ENCODE measurements at regions not wholly inside any gene's neighbourhood (a gene's known extent, or its start where the extent isn't known, plus 50 kb on each side); places are given as distances from the start of the nearest gene placed in this dataset.

GRCh38 chr3:27565201-27565852, 81.1 kb upstream of the SLC4A7 start:
- ChIA-PET CTCF (interaction anchor here (1.0 kb wide), 1 partner anchor 10 kb away, joined by 3 read pairs; no protein-coding TSS in a partner anchor), POLR2A (no interaction called here)
- H3K4me1 Mint-ChIP-seq (ENCODE audit: low read depth), result no peaks in the 10 kb centered on the region
- intact Hi-C loops (cut with micrococcal nuclease), result no loop called here
- no peaks in the 10 kb centered on the region for H3K27me3 Mint-ChIP-seq
- TF ChIP-seq CTCF (IDR thresholded peaks at IDR 0.05), result no peak
- no peak overlapping the region for H3K4me3 Mint-ChIP-seq
- H3K27ac Mint-ChIP-seq, result no peak overlapping the region
- DNase-seq, result no peak
- no peaks in the 10 kb centered on the region for H3K9me3 Mint-ChIP-seq
- no peak for ATAC-seq
- no peaks in the 10 kb centered on the region for H3K36me3 Mint-ChIP-seq (ENCODE audit: low read depth)

GRCh38 chr3:27561576-27561975, 77.4 kb upstream of the SLC4A7 start:
- ATAC-seq (no peak), DNase-seq (no peak)
- H3K36me3 Mint-ChIP-seq (ENCODE audit: low read depth), result no peaks in the 10 kb centered on the region
- no peak overlapping the region for H3K4me3 Mint-ChIP-seq
- no peak for TF ChIP-seq CTCF (IDR thresholded peaks at IDR 0.05)
- no peak overlapping the region for H3K27ac Mint-ChIP-seq
- no peaks in the 10 kb centered on the region for H3K9me3 Mint-ChIP-seq
- no peaks in the 10 kb centered on the region for H3K4me1 Mint-ChIP-seq (ENCODE audit: low read depth)
- ChIA-PET POLR2A (no interaction called here), CTCF (no interaction called here)
- H3K27me3 Mint-ChIP-seq, result no peaks in the 10 kb centered on the region
- intact Hi-C loops (cut with micrococcal nuclease), result no loop called here

- no peak for TF ChIP-seq CTCF (IDR thresholded peaks at IDR 0.05)
- Mint-ChIP-seq H3K27me3 (no peaks in the 10 kb centered on the region), H3K9me3 (no peaks in the 10 kb centered on the region), H3K4me1 (ENCODE audit: low read depth) (no peaks in the 10 kb centered on the region), H3K27ac (no peak overlapping the region), H3K36me3 (ENCODE audit: low read depth) (no peaks in the 10 kb centered on the region), H3K4me3 (no peak overlapping the region)
- intact Hi-C loops (cut with micrococcal nuclease), result no loop called here
- no peak for DNase-seq
- POLR2A ChIA-PET, result no interaction called here
- CTCF ChIA-PET, result no interaction called here
- ATAC-seq, result no peak
Observed at GRCh38 chr3:27560484-27561056, 76.4 kb upstream of the SLC4A7 start.

- Mint-ChIP-seq H3K9me3 (no peaks in the 10 kb centered on the region), H3K4me1 (ENCODE audit: low read depth) (no peaks in the 10 kb centered on the region), H3K4me3 (no peak overlapping the region), H3K27ac (no peak overlapping the region), H3K27me3 (no peaks in the 10 kb centered on the region), H3K36me3 (ENCODE audit: low read depth) (no peaks in the 10 kb centered on the region)
- ATAC-seq, result no peak
- DNase-seq, result no peak
- ChIA-PET POLR2A (no interaction called here), CTCF (no interaction called here)
- intact Hi-C loops (cut with micrococcal nuclease), result no loop called here
- no peak for TF ChIP-seq CTCF (IDR thresholded peaks at IDR 0.05)
Observed at GRCh38 chr3:27559835-27560234, 75.7 kb upstream of the SLC4A7 start.

- Mint-ChIP-seq H3K27ac (no peak overlapping the region), H3K4me3 (no peak overlapping the region), H3K36me3 (ENCODE audit: low read depth) (no peaks in the 10 kb centered on the region), H3K4me1 (ENCODE audit: low read depth) (no peaks in the 10 kb centered on the region), H3K27me3 (no peaks in the 10 kb centered on the region), H3K9me3 (no peaks in the 10 kb centered on the region)
- TF ChIP-seq CTCF (IDR thresholded peaks at IDR 0.05), result no peak
- intact Hi-C loops (cut with micrococcal nuclease), result no loop called here
- DNase-seq (no peak), ATAC-seq (no peak)
- POLR2A ChIA-PET, result no interaction called here
- CTCF ChIA-PET, result no interaction called here
Observed at GRCh38 chr3:27559381-27559780, 75.2 kb upstream of the SLC4A7 start.

All from activated CD8-positive, alpha-beta T cell treated with anti-CD3 and anti-CD28 coated beads for 36 hours (primary cell).